Amygdala (tissue), 56 donors: ENCODE measurements at regions not wholly inside any gene's neighbourhood (a gene's known extent, or its start where the extent isn't known, plus 50 kb on each side); places are given as distances from the start of the nearest gene placed in this dataset.
"Not testable (repeated sequence)": the region's sequence is repeated elsewhere in the genome, so short reads cannot be mapped to it uniquely, and the experiment has no call there.

ENCODE experiments used
- DNase-seq, 56 donors: peaks; one replicate each; lab custom pipeline; 2025; lab: John Stamatoyannopoulos, UW

GRCh38 chr5:108602830-108603229, 144.9 kb upstream of the FER start:
- no peak for DNase-seq

DNA sequence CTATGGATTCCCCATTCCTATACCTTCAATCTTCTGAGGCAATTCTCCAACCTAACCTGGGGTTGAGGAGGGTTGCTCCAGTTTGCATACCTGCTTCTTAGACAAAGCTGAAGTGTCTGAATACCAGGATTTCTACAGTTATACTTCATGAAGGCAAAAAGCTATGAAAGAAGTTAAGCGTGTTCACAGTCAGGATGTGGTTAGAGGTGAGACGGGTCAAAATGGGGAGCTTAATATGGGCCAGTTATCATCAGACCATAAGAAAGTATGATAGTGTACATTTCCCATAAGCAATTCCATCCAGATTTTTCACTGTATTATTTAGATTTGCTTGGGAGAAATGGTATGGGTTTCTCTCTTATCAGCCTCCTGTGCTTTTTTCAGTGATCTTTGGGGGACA, 156.9 kb upstream of the FER start:
- DNase-seq: no peak

DNA sequence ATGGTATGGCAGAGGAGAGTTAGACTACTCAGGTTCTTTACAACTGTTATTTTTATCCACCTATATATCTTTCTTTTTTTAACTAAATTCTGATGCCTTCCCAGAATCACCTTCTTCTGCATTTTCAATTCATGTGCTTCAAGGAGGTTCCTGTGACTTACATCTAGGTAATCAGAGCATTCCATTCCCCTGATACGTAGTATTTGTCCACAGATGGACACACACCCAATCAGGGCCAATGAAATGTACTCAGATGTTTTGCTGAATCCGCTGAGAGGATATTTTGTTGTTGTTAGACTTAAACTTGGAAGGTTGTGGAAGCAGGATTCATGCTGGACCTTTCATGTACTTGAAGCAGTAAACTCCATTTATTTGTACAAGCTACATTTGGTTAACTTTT, 159.4 kb upstream of the FER start:
- no peak for DNase-seq

DNA sequence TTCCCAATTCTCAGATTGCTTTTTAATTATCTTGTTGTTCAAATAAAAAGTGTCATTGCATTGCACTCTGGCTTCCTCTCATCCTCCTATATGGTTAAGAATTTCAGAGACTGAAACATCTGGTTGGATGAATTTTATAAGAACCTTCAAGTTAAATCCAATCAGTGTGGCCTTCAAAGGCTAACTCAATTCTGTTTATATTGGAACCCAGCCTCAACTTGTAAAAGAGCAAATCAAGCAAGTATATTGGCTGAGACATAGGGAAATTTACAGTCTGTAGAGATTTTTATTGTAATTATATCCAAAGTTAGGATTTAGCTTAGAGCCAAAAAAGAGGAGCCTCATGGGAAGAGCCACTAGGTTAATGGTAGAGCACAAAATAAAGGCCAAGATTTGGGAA, 159.9 kb upstream of the FER start:
- DNase-seq: no peak

GRCh38 chr5:108581026-108581425, 166.7 kb upstream of the FER start:
- no peak for DNase-seq

GRCh38 chr5:108579236-108579635, 168.5 kb upstream of the FER start:
- no peak for DNase-seq

GRCh38 chr5:108578791-108579190, 168.9 kb upstream of the FER start:
- no peak for DNase-seq

- DNase-seq: no peak
Observed at GRCh38 chr5:108567429-108567828, 180.3 kb upstream of the FER start.

DNA sequence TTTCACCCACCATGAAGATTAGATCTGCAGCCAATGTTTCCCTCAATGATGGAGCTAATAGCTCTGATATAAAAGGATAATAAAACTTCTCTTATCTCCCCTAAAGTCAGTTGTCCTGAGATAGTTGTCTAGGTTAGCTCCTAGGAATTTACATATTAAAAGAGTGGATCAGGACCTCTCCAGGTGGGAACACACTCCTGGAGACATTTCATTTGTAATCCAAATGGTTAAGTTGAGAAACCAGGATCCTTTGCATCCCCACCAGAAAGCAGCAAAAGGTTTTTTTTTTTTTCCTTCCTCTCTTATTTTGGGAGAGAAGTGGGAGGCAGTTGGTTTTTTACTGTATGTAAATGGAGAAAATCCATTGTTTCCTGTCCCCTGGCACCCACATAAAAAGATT, 182.5 kb upstream of the FBXL17 start:
- DNase-seq: no peak

DNA sequence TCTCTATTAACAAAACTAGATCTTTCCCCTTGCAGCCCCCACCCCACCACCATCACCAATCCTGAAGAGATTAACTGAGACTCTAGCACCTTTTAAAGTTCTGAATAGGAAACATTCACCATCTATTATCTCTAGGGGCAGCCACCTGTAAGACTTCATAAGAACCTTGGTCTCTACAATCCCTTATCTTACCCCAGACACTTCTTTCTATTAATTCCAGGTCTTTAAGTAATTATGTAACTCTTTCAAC, 180.2 kb upstream of the FBXL17 start:
- DNase-seq: no peak

DNA sequence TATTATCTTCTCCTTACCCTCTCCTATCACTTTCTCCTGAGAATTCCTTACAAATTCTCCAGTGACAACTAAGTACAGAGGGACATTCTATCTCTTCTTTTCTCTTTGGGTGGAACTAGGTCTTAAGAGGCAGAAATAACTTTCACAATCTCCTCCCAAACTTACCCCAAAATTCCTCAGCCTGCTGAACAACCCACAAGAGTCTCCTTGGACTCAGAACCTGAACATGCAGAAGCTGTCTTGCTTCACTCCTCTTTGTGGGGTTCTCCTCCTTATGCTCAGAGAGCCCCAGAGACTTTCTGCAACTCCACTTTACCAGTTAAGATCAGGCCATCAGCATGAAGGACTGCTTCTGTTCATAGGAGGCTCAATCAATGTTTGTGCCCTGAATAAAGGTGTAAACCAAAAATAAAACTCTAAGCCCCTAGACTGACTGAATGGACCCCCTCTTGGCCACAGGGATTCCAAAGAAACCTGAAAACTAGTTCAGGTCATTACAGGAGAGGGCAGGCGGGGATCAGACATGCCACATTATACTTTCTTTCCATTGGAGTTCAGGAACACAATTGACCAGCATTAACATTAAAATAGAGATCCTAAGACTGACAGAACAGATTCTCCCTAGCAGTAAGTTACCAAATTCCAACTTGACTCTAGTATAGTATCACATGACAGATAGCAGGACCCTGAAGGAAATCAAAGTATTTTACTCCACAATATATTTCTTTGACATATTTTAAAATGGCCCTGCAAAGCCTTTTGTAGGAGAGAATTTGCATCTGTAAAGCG, 179.7 kb upstream of the FBXL17 start:
- no peak for DNase-seq

GRCh38 chr5:108560581-108560980, 178.7 kb upstream of the FBXL17 start:
- DNase-seq: no peak

- no peak for DNase-seq
Observed at GRCh38 chr5:108560166-108560565, 178.3 kb upstream of the FBXL17 start.

DNA sequence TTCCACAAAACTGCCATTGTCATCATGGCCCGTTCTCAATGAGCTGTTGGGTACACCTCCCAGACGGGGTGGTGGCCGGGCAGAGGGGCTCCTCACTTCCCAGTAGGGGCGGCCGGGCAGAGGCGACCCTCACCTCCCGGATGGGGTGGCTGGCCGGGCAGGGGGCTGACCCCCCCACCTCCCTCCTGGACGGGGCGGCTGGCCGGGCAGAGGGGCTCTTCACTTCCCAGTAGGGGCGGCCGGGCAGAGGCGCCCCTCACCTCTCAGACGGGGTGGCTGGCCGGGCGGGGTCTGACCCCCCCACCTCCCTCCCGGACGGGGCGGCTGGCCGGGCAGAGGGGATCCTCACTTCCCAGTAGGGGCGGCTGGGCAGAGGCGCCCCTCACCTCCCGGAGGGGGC, 176.9 kb upstream of the FBXL17 start:
- not testable (repeated sequence) for DNase-seq

DNA sequence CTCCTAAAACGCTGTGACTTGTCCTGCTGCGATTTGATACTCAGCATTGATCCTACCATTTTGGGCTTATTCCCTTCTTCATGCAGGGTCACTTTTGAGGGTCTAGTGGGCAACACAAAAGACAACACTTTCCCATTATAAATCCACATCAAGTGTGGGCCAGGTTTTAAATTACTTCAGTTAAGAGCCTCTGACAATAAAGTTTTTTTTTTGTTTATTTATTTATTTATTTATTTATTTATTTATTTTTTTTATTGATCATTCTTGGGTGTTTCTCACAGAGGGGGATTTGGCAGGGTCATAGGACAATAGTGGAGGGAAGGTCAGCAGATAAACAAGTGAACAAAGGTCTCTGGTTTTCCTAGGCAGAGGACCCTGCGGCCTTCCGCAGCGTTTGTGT, 176.2 kb upstream of the FBXL17 start:
- not testable (repeated sequence) for DNase-seq

DNA sequence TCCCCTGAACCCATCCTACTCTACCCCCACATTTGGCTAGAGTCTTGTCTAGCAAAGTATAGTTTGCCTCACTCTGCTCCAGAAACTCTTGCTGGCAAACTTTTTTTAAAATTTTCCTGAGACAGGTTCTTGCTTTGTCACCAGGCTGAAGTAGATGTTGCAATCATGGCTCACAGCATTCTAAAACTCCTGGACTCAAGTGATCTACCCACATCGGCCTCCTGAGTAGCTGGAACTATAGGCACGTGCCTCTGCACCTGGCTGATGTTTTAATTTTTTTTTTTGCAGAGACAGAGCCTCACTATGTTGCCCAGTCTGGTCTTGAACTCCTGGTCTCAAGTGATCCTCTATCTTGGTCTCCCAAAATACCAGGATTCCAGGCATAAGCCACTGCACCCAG, 175.8 kb upstream of the FBXL17 start:
- DNase-seq: no peak

DNA sequence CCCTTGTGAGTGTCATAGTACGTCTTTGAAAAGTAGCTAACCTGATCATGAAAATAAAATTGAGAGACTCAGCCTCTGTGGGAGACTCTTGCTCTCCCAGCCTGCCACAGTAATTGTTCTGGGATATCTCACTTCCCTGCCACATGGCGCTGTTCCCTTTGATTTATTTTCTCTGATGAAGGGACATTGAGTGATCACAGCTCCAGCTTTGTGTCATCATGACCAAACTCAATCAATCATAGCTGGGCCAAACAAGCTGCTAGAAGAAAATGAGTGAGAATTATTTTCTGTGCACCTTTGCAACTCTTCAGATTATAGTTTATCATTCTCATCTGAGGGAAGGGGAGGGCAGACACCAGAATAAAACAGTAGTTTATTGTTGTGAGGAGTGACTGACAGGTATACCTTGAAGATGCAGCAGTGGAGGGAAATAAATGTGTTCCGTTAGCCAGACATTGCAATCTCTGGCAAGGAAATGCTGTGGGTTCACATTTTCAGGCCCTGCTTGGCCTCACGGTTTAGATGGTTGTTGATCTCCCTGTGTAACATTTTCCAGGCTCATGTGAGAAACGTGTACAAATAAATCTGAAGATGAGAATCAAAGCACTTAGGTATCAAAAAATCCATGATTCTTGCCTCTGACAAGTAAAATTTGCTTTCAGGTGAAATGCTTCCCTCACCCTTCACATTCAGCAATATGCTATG, 174.7 kb upstream of the FBXL17 start:
- DNase-seq: no peak

GRCh38 chr5:108548684-108549596, 167.0 kb upstream of the FBXL17 start:
- DNase-seq: no peak

DNA sequence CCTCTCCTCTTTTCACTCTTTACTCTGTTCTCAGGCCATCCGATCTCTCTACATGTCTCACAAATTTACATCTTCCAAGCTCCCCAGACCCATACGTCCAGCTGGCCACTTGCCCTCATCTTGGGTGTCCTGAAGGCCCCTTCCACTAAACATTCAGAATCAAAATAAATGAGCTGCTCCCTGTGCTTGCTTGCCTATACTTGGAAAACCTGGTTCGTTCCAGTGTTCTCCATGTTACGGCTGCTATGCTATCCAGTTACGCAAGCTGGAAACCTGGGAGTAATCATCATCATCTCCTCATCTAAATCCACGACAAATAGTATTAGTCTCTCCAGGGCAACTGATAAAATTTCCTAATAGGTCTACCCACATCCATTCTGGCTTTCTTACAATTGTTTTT, 165.0 kb upstream of the FBXL17 start:
- no peak for DNase-seq

DNA sequence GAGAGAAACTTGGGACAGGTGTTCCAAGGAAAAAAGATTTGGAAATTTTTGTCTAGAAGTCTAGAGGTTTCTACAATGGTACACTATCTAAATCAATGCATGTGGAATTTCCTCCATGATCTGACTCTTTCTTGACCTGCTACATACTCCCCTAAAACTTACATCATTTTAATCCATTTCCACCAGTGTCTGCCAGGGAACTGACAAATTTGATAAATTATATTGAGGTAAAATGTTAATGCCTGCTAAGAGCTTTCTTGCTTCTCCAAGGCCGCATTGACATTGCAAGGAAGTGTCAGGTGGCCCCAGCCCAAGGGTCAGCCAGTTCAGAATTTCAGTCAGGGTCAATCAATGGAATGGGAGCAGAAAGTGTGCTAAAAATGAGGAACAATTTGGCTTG, 163.4 kb upstream of the FBXL17 start:
- no peak for DNase-seq

GRCh38 chr5:108543486-108543885, 161.6 kb upstream of the FBXL17 start:
- no peak for DNase-seq

- DNase-seq: no peak
Observed at GRCh38 chr5:108541836-108542235, 159.9 kb upstream of the FBXL17 start.
